GM12872 (cell line): ENCODE measurements at regions not wholly inside any gene's neighbourhood (a gene's known extent, or its start where the extent isn't known, plus 50 kb on each side); places are given as distances from the start of the nearest gene placed in this dataset.

Source experiments
- CTCF ChIP-seq: IDR thresholded peaks from 3 replicates; pipeline ENCODE4 v1.5.1; 2011; ENCODE audit warnings: low read depth, mild to moderate bottlenecking, low read length, moderate library complexity; ENCODE audit not compliant: insufficient read depth

GRCh38 chr1:209227941-209228340 lies 355.6 kb upstream of the CAMK1G start:
- TF ChIP-seq CTCF, result no peak

DNA sequence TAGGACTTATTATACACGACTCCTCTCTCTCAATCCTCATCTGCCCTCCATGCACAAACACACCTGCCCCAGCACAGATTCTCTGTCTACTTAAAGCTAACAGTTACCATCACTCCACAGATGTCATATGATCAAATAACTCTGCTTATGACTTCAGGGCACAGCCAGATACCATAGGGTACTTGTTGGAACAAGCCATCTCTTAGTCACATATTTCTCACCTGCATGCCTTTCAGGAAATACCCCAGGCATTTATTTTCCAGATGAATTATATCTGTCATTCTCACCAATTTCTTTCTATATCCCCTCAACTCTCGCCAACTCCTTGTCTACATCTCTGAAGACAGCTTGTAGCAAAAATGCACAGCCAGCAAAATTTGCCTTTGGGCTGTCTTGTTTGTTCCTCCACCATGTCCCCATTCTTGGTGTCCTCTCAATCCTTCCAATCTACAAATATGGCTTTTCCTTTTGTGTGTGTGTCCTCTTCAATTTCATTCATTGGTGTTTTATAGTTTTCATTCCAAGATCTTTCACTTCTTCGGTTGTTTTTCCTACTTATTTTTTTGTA lies 353.9 kb upstream of the CAMK1G start:
- no peak for TF ChIP-seq CTCF

GRCh38 chr1:209230314-209230713 lies 353.2 kb upstream of the CAMK1G start:
- no peak for TF ChIP-seq CTCF

- TF ChIP-seq CTCF, result no peak
Observed at GRCh38 chr1:209231476-209232156, 351.9 kb upstream of the CAMK1G start.

- TF ChIP-seq CTCF, result no peak
Observed at GRCh38 chr1:209232197-209232596, 351.3 kb upstream of the CAMK1G start.

DNA sequence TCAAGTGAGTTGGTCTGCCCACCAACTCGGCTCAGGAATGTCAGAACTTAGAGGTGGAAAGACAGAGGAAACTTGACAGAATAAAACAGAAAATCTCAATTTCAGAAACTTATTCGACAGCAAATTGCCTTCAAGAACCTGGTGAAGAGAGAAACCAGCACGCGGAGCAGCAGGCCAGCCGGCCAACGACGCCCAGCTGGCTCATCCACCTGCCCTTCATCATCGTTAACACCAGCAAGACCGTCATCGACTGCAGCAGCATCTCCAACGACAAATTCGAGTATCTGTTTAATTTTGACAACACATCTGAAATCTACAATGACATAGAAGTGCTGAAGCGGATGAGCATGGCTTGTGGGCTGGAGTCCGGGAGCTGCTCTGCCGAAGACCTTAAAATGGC lies 350.8 kb upstream of the CAMK1G start:
- TF ChIP-seq CTCF, result no peak

- no peak for TF ChIP-seq CTCF
Observed at GRCh38 chr1:209235166-209235565, 348.3 kb upstream of the CAMK1G start.
